ENCODE measurements at regions not wholly inside any gene's neighbourhood (a gene's known extent, or its start where the extent isn't known, plus 50 kb on each side); places are given as distances from the start of the nearest gene placed in this dataset.

GRCh38 chr18:61989138-61989537, 96.3 kb upstream of the RNF152 start:
- Histone ChIP-seq H3K36me3 (ENCODE audit: control insufficient read depth in 2 of 2, insufficient read depth in 1 of 2, low read length in 2 of 2) (no peaks in the 10 kb centered on the region), H3K27ac (ENCODE audit: extremely low read depth, low read depth, low read length) (no peak overlapping the region), H3K9me3 (ENCODE audit: control insufficient read depth, insufficient read depth, low read depth, low read length) (no peaks in the 10 kb centered on the region), H3K4me1 (ENCODE audit: control insufficient read depth, insufficient read depth, low read length) (peaks cover 22% of the 10 kb centered on the region), H3K4me3 (ENCODE audit: low read depth, low read length) (no peak overlapping the region)
- ChIA-PET CTCF (interaction anchor here (0.6 kb wide), 1 partner anchor 140 kb away, joined by 3 read pairs; no protein-coding TSS in a partner anchor), POLR2A (no interaction called here)
- TF ChIP-seq, protein P1, sequence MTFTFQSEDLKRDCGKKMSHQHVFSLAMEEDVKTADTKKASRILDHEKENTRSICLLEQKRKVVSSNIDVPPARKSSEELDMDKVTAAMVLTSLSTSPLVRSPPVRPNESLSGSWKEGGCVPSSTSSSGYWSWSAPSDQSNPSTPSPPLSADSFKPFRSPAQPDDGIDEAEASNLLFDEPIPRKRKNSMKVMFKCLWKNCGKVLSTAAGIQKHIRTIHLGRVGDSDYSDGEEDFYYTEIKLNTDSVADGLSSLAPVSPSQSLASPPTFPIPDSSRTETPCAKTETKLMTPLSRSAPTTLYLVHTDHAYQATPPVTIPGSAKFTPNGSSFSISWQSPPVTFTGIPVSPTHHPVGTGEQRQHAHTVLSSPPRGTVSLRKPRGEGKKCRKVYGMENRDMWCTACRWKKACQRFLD (tag by site-specific recombination; IDR thresholded peaks at IDR 0.05) = no peak

DNA sequence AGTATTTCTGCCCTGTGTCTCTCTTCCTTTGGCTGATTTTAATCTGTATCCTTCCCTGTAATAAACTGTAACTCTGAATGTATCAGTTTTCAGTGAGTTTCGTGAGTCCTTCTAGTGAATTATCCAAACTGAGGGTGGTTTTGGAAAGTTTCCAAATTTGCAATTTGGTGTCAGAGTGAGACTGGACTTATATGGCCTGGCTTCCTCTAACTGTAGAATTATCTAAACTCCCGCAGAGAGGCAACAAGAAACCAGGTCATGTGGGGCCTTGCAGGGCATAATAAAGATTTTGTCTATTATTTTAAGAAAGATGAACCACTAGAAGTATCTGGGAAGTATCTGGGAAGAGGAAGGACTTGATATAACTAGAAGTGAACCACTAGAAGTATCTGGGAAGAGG, 95.3 kb upstream of the RNF152 start:
- no peak overlapping the region for H3K4me3 ChIP-seq (ENCODE audit: low read depth, low read length)
- ChIA-PET POLR2A (no interaction called here), CTCF (interaction anchor here (0.6 to 1.2 kb wide), 3 partner anchors 44 to 436 kb away, joined by 3 read pairs; no protein-coding TSS in a partner anchor)
- no peaks in the 10 kb centered on the region for H3K9me3 ChIP-seq (ENCODE audit: control insufficient read depth, insufficient read depth, low read depth, low read length)
- H3K4me1 ChIP-seq (ENCODE audit: control insufficient read depth, insufficient read depth, low read length) = peaks cover 22% of the 10 kb centered on the region
- H3K27ac ChIP-seq (ENCODE audit: extremely low read depth, low read depth, low read length) = peak overlapping the region; percentile 76
- no peaks in the 10 kb centered on the region for H3K36me3 ChIP-seq (ENCODE audit: control insufficient read depth in 2 of 2, insufficient read depth in 1 of 2, low read length in 2 of 2)
- TF ChIP-seq GFI1B (tag by site-specific recombination; IDR thresholded peaks at IDR 0.05) (no peak), ZNF2 (tag by site-specific recombination; IDR thresholded peaks at IDR 0.05) (no peak), ZNF518A (tag by site-specific recombination; conservative IDR thresholded peaks at IDR 0.05; ENCODE audit: low read depth) (no peak; the same call in 1 of the 2 replicates), ZBTB20 (tag by site-specific recombination; IDR thresholded peaks at IDR 0.05) (no peak), ZNF324 (tag by site-specific recombination; IDR thresholded peaks at IDR 0.05) (no peak), ZNF544 (tag by site-specific recombination; IDR thresholded peaks at IDR 0.05) (no peak), ZEB2 (tag by site-specific recombination; IDR thresholded peaks at IDR 0.05) (no peak), SETDB1 (IDR thresholded peaks at IDR 0.05; ENCODE audit: insufficient read length, low read length) (no peak), MZF1 (tag by site-specific recombination; IDR thresholded peaks at IDR 0.05; ENCODE audit: borderline replicate concordance) (no peak), ZNF670 (tag by site-specific recombination; IDR thresholded peaks at IDR 0.05; ENCODE audit: low read depth) (no peak), ZNF560 (tag by site-specific recombination; IDR thresholded peaks at IDR 0.05; ENCODE audit: borderline replicate concordance) (no peak), PRDM4 (tag by site-specific recombination; IDR thresholded peaks at IDR 0.05) (no peak; the same call in 1 of the 2 replicates), BCL6B (tag by site-specific recombination; IDR thresholded peaks at IDR 0.05) (peak; percentile 24; the same call in 1 of the 2 replicates), ZNF350 (tag by site-specific recombination; IDR thresholded peaks at IDR 0.05) (no peak), ZNF600 (tag by site-specific recombination; IDR thresholded peaks at IDR 0.05) (no peak), ELK4 (IDR thresholded peaks at IDR 0.05; ENCODE audit: borderline replicate concordance, low read depth, low read length) (0 out of 2 replicates have a peak, but pooled peaks have one; percentile 55), SALL2 (tag by site-specific recombination; IDR thresholded peaks at IDR 0.05; ENCODE audit: borderline replicate concordance) (no peak), ZNF843 (tag by site-specific recombination; IDR thresholded peaks at IDR 0.05) (peak; percentile 74), RBAK (tag by site-specific recombination; IDR thresholded peaks at IDR 0.05) (no peak), HOXD13 (CRISPR knock-in tag; IDR thresholded peaks at IDR 0.05; ENCODE audit: borderline replicate concordance) (no peak)
- TF ChIP-seq, protein P2, sequence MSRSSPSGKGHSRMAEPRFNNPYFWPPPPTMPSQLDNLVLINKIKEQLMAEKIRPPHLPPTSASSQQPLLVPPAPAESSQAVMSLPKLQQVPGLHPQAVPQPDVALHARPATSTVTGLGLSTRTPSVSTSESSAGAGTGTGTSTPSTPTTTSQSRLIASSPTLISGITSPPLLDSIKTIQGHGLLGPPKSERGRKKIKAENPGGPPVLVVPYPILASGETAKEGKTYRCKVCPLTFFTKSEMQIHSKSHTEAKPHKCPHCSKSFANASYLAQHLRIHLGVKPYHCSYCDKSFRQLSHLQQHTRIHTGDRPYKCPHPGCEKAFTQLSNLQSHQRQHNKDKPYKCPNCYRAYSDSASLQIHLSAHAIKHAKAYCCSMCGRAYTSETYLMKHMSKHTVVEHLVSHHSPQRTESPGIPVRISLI (tag by site-specific recombination; IDR thresholded peaks at IDR 0.05) = no peak
